ENCODE measurements at regions not wholly inside any gene's neighbourhood (a gene's known extent, or its start where the extent isn't known, plus 50 kb on each side); places are given as distances from the start of the nearest gene placed in this dataset.

GRCh38 chr9:86488794-86489193, 134.6 kb upstream of the TUT7 start (continued):
- no peak for TF ChIP-seq TCF12 (IDR thresholded peaks at IDR 0.05)
- TF ChIP-seq TCF12 (CRISPR knock-in tag; IDR thresholded peaks at IDR 0.05): no peak
- no peak for TF ChIP-seq MTA1 (CRISPR knock-in tag; IDR thresholded peaks at IDR 0.05; ENCODE audit: borderline replicate concordance)
- no peak for TF ChIP-seq KLF9 (CRISPR knock-in tag; IDR thresholded peaks at IDR 0.05; ENCODE audit: low read depth)
- no peak for TF ChIP-seq FOXO4 (CRISPR knock-in tag; conservative IDR thresholded peaks at IDR 0.05)
- no peak for TF ChIP-seq TP53 (CRISPR knock-in tag; conservative IDR thresholded peaks at IDR 0.05)
- TF ChIP-seq WIZ (CRISPR knock-in tag; IDR thresholded peaks at IDR 0.05): no peak
- TF ChIP-seq YY1 (IDR thresholded peaks at IDR 0.05; ENCODE audit: insufficient read depth, insufficient replicate concordance, low read depth, low read length): no peak
- no peak for TF ChIP-seq HOXD1 (CRISPR knock-in tag; IDR thresholded peaks at IDR 0.05)
- TF ChIP-seq YEATS4 (CRISPR knock-in tag; IDR thresholded peaks at IDR 0.05; ENCODE audit: borderline replicate concordance): no peak
- TF ChIP-seq, protein P1, sequence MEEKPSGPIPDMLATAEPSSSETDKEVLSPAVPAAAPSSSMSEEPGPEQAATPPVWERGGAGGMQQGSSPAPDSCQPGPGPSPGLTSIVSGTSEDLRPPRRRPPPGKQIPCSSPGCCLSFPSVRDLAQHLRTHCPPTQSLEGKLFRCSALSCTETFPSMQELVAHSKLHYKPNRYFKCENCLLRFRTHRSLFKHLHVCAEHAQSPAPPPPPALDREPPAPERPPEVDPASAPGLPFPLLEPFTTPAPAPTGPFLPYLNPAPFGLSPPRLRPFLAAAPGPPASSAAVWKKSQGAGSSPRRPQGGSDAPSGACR (CRISPR knock-in tag; IDR thresholded peaks at IDR 0.05): no peak

DNA sequence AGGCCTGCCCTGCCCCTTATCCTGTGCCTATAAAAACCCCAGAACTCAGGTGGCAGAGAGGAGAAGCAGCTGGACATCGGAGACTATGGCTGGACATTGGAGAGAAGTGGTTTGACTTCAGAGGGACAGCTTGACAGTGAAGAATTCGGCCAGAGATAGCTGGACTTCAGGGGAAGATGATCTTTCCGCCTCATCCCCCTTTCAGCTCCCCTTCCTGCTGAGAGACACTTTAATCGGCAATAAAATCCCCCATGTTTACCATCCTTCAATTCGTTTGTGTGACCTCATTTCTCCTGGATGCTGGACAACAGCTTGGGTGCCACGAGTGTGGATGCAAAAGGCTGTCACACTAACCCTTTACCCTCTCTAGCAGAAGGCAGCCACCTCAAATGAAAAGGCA, 134.1 kb upstream of the TUT7 start:
- intact Hi-C loops (cut with micrococcal nuclease; ENCODE audit: unreplicated experiment): loop anchor here (5.0 kb wide), 1 partner anchor 76 kb away; no protein-coding TSS in a partner anchor
- ChIA-PET CTCF (ENCODE audit: low intra/inter-chr PET ratio, low total read pairs) (interaction anchor here (2.8 kb wide), 1 partner anchor 836 kb away, joined by 15 read pairs; no protein-coding TSS in a partner anchor), POLR2A (no interaction called here)
- no peak overlapping the region for H3K4me3 ChIP-seq (replicated peaks in 1 of 3; ENCODE audit: insufficient read depth in 1 of 3, low read depth in 2 of 3, low read length in 3 of 3)
- no peaks in the 10 kb centered on the region for H3K9me3 ChIP-seq (ENCODE audit: low read length)
- no peak overlapping the region for H3K27ac ChIP-seq (ENCODE audit: extremely low read length, insufficient read depth, low read length)
- in situ Hi-C loops (cut with HindIII; ENCODE audit: extremely low pct_ligation_motif_present, low pct_unique_long_range_greater_than_20kb): loop anchor here (5.0 kb wide), 1 partner anchor 839 kb away; no protein-coding TSS in a partner anchor
- ATAC-seq (no peak), FAIRE-seq (no peak), DNase-seq (ENCODE audit: low spot score) (no peak)
- no peak overlapping the region for H3K4me2 ChIP-seq (ENCODE audit: low read depth, low read length)
- H3K9ac ChIP-seq (ENCODE audit: insufficient read depth, low read depth, low read length): no peak overlapping the region
- H3K36me3 ChIP-seq (replicated peaks in 1 of 2; ENCODE audit: control insufficient read depth in 1 of 2, insufficient read depth in 2 of 2, low read length in 2 of 2): no peaks in the 10 kb centered on the region
- H3K79me2 ChIP-seq (ENCODE audit: insufficient read depth, low read length): no peaks in the 10 kb centered on the region
- no peaks in the 10 kb centered on the region; a peak in 2 of 5 replicates for H3K27me3 ChIP-seq (ENCODE audit: control insufficient read depth in 1 of 2, insufficient read depth in 2 of 2, low read length in 2 of 2)
- no peaks in the 10 kb centered on the region for H4K20me1 ChIP-seq (ENCODE audit: insufficient read depth, low read length)
- no peaks in the 10 kb centered on the region for H3K4me1 ChIP-seq (ENCODE audit: insufficient read depth, low read length)
- no peak overlapping the region for H2AFZ ChIP-seq (ENCODE audit: low read length)
- BruUV-seq (replicated peaks): no TSS peak
- 11% methylated on average over 6 of the region's 6 CpGs for WGBS (ENCODE audit: low lambda C conversion rate)
- TF ChIP-seq HMG20B (CRISPR knock-in tag; conservative IDR thresholded peaks at IDR 0.05) (no peak), KLF12 (CRISPR knock-in tag; IDR thresholded peaks at IDR 0.05; ENCODE audit: borderline replicate concordance) (no peak), ZFP41 (CRISPR knock-in tag; IDR thresholded peaks at IDR 0.05; ENCODE audit: borderline replicate concordance) (no peak), TEAD2 (CRISPR knock-in tag; IDR thresholded peaks at IDR 0.05) (no peak)
- TF ChIP-seq, protein P2, sequence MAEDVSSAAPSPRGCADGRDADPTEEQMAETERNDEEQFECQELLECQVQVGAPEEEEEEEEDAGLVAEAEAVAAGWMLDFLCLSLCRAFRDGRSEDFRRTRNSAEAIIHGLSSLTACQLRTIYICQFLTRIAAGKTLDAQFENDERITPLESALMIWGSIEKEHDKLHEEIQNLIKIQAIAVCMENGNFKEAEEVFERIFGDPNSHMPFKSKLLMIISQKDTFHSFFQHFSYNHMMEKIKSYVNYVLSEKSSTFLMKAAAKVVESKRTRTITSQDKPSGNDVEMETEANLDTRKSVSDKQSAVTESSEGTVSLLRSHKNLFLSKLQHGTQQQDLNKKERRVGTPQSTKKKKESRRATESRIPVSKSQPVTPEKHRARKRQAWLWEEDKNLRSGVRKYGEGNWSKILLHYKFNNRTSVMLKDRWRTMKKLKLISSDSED (CRISPR knock-in tag; IDR thresholded peaks at IDR 0.05): no peak
- TF ChIP-seq, protein P3, sequence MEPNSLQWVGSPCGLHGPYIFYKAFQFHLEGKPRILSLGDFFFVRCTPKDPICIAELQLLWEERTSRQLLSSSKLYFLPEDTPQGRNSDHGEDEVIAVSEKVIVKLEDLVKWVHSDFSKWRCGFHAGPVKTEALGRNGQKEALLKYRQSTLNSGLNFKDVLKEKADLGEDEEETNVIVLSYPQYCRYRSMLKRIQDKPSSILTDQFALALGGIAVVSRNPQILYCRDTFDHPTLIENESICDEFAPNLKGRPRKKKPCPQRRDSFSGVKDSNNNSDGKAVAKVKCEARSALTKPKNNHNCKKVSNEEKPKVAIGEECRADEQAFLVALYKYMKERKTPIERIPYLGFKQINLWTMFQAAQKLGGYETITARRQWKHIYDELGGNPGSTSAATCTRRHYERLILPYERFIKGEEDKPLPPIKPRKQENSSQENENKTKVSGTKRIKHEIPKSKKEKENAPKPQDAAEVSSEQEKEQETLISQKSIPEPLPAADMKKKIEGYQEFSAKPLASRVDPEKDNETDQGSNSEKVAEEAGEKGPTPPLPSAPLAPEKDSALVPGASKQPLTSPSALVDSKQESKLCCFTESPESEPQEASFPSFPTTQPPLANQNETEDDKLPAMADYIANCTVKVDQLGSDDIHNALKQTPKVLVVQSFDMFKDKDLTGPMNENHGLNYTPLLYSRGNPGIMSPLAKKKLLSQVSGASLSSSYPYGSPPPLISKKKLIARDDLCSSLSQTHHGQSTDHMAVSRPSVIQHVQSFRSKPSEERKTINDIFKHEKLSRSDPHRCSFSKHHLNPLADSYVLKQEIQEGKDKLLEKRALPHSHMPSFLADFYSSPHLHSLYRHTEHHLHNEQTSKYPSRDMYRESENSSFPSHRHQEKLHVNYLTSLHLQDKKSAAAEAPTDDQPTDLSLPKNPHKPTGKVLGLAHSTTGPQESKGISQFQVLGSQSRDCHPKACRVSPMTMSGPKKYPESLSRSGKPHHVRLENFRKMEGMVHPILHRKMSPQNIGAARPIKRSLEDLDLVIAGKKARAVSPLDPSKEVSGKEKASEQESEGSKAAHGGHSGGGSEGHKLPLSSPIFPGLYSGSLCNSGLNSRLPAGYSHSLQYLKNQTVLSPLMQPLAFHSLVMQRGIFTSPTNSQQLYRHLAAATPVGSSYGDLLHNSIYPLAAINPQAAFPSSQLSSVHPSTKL (CRISPR knock-in tag; IDR thresholded peaks at IDR 0.05): no peak

All from HepG2 (cell line).